ENCODE measurements at regions not wholly inside any gene's neighbourhood (a gene's known extent, or its start where the extent isn't known, plus 50 kb on each side); places are given as distances from the start of the nearest gene placed in this dataset.
A peak's percentile ranks its signal among the peaks of the same experiment; 100 is the strongest.

DNA sequence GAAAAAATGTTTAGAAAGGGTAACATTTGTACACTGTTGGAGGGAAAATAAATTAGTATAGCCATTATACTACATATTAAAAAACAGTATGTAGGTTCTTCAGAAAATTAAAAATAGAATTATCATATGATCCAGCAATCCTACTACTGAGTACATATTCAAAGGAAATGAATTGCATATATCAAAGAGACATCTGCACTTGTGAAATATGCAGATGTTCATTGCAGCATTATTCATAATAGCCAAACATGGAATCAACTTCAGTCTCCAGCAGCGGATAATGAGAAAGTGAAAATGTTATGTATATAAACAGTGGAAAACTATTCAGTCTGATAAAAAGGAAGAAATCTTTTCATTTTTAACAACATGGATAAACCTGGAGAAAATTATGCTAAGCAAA is 695.5 kb downstream of the SLCO4C1 start:
- TF ChIP-seq, protein P1, sequence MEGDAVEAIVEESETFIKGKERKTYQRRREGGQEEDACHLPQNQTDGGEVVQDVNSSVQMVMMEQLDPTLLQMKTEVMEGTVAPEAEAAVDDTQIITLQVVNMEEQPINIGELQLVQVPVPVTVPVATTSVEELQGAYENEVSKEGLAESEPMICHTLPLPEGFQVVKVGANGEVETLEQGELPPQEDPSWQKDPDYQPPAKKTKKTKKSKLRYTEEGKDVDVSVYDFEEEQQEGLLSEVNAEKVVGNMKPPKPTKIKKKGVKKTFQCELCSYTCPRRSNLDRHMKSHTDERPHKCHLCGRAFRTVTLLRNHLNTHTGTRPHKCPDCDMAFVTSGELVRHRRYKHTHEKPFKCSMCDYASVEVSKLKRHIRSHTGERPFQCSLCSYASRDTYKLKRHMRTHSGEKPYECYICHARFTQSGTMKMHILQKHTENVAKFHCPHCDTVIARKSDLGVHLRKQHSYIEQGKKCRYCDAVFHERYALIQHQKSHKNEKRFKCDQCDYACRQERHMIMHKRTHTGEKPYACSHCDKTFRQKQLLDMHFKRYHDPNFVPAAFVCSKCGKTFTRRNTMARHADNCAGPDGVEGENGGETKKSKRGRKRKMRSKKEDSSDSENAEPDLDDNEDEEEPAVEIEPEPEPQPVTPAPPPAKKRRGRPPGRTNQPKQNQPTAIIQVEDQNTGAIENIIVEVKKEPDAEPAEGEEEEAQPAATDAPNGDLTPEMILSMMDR (conservative IDR thresholded peaks at IDR 0.05; ENCODE audit: low read depth, low read length): no peak
- TF ChIP-seq EZH2 (IDR thresholded peaks at IDR 0.05; ENCODE audit: borderline replicate concordance, low read depth, low read length, poor library complexity, severe bottlenecking): no peak
- intact Hi-C loops (cut with micrococcal nuclease; ENCODE audit: unreplicated experiment): no loop called here
- DNase-seq (ENCODE audit: low spot score): no peak
- no peaks in the 10 kb centered on the region for H3K36me3 ChIP-seq (ENCODE audit: insufficient read depth, low read length, poor library complexity, severe bottlenecking)
- H3K9me3 ChIP-seq (ENCODE audit: low read depth, low read length, poor library complexity, severe bottlenecking): no peaks in the 10 kb centered on the region
- peaks cover under 1% of the 10 kb centered on the region for H3K27me3 ChIP-seq (replicated peaks; ENCODE audit: insufficient read depth, low read depth, low read length, poor library complexity)
- H3K4me1 ChIP-seq (ENCODE audit: insufficient read depth, low read length, poor library complexity, severe bottlenecking): no peaks in the 10 kb centered on the region
- CTCF ChIA-PET: no interaction called here
- BruUV-seq (replicated peaks): no TSS peak
- POLR2A ChIA-PET (ENCODE audit: low non-redundant PET): no interaction called here
- H3K27ac ChIP-seq (ENCODE audit: low read depth, low read length, poor library complexity, severe bottlenecking): no peak overlapping the region
- no peak overlapping the region for H3K4me3 ChIP-seq (ENCODE audit: low read depth, low read length, poor library complexity, severe bottlenecking)

DNA sequence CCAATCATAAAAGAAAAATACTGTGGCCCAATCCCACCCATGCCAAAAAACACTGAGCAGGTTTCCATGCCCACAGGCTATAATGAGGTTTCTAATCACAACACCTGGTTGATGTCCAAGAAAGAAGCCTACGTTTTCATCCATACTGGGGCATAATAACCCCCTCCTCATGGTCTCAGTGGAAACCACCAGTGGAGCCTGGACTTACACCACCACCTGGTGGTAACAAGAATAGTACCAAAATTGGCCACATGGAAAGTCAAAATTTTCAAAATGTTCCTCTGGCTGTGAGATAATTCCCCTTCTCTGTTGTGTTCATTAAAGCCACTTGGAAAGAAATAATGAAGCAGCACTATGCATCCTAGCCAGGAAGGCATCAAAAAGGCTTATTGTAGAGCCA is 687.3 kb upstream of the ST8SIA4 start:
- no peaks in the 10 kb centered on the region for H3K27me3 ChIP-seq (replicated peaks; ENCODE audit: insufficient read depth, low read depth, low read length, poor library complexity)
- H3K36me3 ChIP-seq (ENCODE audit: insufficient read depth, low read length, poor library complexity, severe bottlenecking): no peaks in the 10 kb centered on the region
- ChIA-PET CTCF (no interaction called here), POLR2A (ENCODE audit: low non-redundant PET) (no interaction called here)
- no TSS peak for BruUV-seq (replicated peaks)
- TF ChIP-seq, protein P1 (conservative IDR thresholded peaks at IDR 0.05; ENCODE audit: low read depth, low read length): peak; percentile 30; the same call in 1 of the 2 replicates
- TF ChIP-seq EZH2 (IDR thresholded peaks at IDR 0.05; ENCODE audit: borderline replicate concordance, low read depth, low read length, poor library complexity, severe bottlenecking): no peak
- intact Hi-C loops (cut with micrococcal nuclease; ENCODE audit: unreplicated experiment): no loop called here
- no peak overlapping the region for H3K4me3 ChIP-seq (ENCODE audit: low read depth, low read length, poor library complexity, severe bottlenecking)
- no peaks in the 10 kb centered on the region for H3K9me3 ChIP-seq (ENCODE audit: low read depth, low read length, poor library complexity, severe bottlenecking)
- H3K4me1 ChIP-seq (ENCODE audit: insufficient read depth, low read length, poor library complexity, severe bottlenecking): no peaks in the 10 kb centered on the region
- peak; percentile 5 for DNase-seq (ENCODE audit: low spot score)
- H3K27ac ChIP-seq (ENCODE audit: low read depth, low read length, poor library complexity, severe bottlenecking): no peak overlapping the region

DNA sequence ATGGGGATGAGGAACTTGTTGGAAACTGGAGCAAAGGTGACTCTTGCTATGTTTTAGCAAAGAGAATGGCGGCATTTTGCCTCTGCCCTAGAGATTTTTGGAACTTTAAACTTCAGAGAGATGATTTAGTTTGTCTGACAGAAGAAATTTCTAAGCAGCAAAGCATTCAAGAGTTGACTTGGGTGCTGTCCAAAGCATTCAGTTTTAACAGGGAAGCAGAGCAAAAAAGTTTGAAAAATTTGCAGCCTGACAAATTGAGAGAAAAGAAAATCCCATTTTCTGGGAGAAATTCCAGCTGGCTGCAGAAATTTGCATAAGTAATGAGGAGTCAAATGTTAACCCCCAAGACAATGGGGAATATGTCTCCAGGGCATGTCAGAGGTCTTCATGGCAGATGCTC is 682.3 kb upstream of the ST8SIA4 start:
- POLR2A ChIA-PET (ENCODE audit: low non-redundant PET): no interaction called here
- H3K4me1 ChIP-seq (ENCODE audit: insufficient read depth, low read length, poor library complexity, severe bottlenecking): no peaks in the 10 kb centered on the region

More for the DNA sequence above, 682.3 kb upstream of the ST8SIA4 start:
- H3K9me3 ChIP-seq (ENCODE audit: low read depth, low read length, poor library complexity, severe bottlenecking): no peaks in the 10 kb centered on the region
- no peaks in the 10 kb centered on the region for H3K36me3 ChIP-seq (ENCODE audit: insufficient read depth, low read length, poor library complexity, severe bottlenecking)
- no peak overlapping the region for H3K4me3 ChIP-seq (ENCODE audit: low read depth, low read length, poor library complexity, severe bottlenecking)
- no peak for DNase-seq (ENCODE audit: low spot score)
- no peaks in the 10 kb centered on the region for H3K27me3 ChIP-seq (replicated peaks; ENCODE audit: insufficient read depth, low read depth, low read length, poor library complexity)
- intact Hi-C loops (cut with micrococcal nuclease; ENCODE audit: unreplicated experiment): no loop called here
- TF ChIP-seq, protein P1 (conservative IDR thresholded peaks at IDR 0.05; ENCODE audit: low read depth, low read length): no peak
- TF ChIP-seq EZH2 (IDR thresholded peaks at IDR 0.05; ENCODE audit: borderline replicate concordance, low read depth, low read length, poor library complexity, severe bottlenecking): no peak
- H3K27ac ChIP-seq (ENCODE audit: low read depth, low read length, poor library complexity, severe bottlenecking): no peak overlapping the region
- CTCF ChIA-PET: no interaction called here
- no TSS peak for BruUV-seq (replicated peaks)

Measured in A673 (cell line).